ENCODE measurements at regions not wholly inside any gene's neighbourhood (a gene's known extent, or its start where the extent isn't known, plus 50 kb on each side); places are given as distances from the start of the nearest gene placed in this dataset.
"Not testable (repeated sequence)": the region's sequence is repeated elsewhere in the genome, so short reads cannot be mapped to it uniquely, and the experiment has no call there.

- no peak for DNase-seq
Observed at GRCh38 chr12:60568914-60569313, 973.1 kb downstream of the SLC16A7 start.

GRCh38 chr12:60577607-60578006 is 981.8 kb downstream of the SLC16A7 start:
- DNase-seq: no peak

- DNase-seq: not testable (repeated sequence)
Observed at GRCh38 chr12:60587664-60588063, 991.8 kb downstream of the SLC16A7 start.

- DNase-seq: no peak
Observed at GRCh38 chr12:60594035-60594711, 998.3 kb downstream of the SLC16A7 start.

DNA sequence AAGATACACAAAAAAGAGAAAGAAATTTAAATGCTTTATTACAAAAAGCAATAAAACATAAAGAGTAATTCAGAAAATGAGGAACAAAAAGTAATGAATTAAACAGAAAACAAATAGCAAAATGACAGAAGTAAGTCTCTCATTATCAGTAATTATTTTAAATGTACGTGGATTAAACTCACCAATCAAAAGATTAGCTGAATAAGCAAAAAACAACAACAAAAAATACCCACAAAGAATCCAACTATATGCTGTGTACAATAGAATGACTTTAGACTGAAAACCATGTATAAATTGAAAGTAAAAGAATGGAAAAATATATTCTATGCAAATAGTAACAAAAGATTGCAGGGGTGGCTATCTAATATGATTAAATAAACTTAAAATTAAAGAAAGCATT is 1006.8 kb downstream of the SLC16A7 start:
- no peak for DNase-seq

GRCh38 chr12:60603475-60603874 is 1007.6 kb downstream of the SLC16A7 start:
- not testable (repeated sequence) for DNase-seq

DNA sequence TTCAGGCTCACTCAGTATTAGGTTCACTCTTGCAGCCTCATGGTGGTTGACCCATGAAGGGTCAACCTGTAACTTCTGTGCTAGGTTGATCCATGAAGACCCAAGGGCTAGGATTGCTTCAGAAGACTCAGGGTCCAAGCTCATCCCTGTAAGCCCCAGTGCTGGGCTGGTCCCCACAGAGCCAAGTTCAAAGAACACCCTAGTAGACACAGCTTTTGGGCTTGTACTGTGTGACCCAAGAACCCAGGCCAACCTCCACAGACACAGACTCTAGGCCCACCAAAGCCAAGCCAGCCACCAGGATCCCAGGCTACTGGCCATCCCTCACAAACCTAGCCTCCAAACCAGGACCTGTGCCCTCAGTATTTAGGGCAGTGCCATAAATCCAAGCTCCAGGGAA is 1020.6 kb downstream of the SLC16A7 start:
- DNase-seq: no peak

DNA sequence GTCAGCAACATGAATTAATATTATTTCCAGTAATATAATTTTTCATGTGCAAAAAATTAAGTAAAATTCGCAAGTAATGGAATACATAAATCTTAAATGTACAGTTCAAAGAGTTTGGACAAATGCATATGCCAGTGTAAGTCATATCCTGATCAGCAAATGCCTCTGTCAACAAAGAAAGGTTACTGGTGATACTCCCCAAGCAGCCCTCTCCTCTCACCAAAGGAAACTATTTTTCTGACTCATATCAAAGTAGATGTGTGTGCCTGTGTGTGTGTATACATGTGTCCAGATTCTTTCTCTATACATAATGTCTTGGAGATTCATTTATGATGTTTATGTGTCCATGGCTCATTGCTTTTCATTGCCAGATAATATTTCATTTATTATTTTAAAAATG is 1035.0 kb downstream of the SLC16A7 start:
- DNase-seq: no peak

DNA sequence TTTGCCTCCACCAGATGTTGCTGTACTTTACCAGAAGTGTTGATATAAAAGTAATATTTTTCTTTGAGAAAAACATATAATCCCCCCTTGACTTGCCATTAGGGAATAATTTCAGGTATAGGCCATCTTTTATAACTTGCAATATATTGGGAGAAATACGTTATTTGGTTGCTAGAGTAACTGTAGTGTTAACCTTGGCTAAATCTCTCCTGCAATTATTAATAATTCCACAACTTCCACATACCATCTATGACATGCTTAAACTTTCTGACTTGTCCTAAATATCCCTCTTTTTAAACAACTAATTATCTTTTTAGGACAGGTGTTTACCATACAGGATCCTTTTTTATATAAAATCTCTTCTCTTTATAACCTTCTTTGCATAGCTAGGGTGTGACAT is 1048.2 kb downstream of the SLC16A7 start:
- DNase-seq: no peak

DNA sequence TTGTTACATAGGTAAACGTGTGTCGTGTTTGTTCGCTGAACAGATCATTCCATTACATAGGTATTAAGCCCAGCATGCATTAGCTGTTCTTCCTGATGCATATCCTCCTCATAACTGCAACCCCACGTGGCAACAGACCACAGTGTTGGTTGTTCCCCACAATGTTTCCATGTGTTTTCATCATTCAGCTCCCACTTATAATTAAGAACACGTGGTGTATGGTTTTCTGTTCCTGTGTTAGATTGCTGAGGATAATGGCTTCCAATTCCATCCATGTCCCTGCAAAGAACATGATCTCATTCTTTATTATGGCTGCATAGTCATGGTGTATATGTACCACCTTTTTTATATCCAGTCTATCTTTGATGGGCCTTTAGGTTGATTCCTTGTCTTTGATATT is 1071.1 kb downstream of the SLC16A7 start:
- DNase-seq: no peak

DNA sequence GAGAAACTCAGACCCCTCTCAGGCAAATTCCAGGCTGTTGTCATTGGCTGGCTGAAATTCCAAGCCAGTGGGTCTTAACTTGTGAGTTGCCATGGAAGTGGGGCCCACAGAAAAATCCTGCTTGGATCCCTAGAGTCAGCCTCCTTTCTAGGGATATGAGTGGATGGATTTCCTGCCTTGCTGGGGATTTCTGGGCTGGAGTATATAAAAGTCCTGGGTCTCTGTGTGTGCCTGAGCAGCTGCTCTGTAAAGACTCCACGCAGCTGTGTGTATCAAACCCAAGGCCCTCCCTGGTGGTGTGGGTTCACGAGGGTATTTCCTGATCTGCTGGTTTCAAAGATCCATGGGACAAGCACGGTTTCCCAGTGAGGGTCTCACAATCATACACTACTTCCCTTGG is 1077.1 kb downstream of the SLC16A7 start:
- DNase-seq: no peak

- no peak for DNase-seq
Observed at GRCh38 chr12:60684988-60685655, 1089.3 kb downstream of the SLC16A7 start.

GRCh38 chr12:60689137-60689536 is 1093.3 kb downstream of the SLC16A7 start:
- DNase-seq: no peak

GRCh38 chr12:60693019-60693626 is 1097.3 kb downstream of the SLC16A7 start:
- no peak for DNase-seq

GRCh38 chr12:60704171-60704914 is 1108.5 kb downstream of the SLC16A7 start:
- no peak for DNase-seq

GRCh38 chr12:60710246-60710645 is 1114.4 kb downstream of the SLC16A7 start:
- DNase-seq: no peak

GRCh38 chr12:60714141-60714900 is 1118.5 kb downstream of the SLC16A7 start:
- DNase-seq: no peak

DNA sequence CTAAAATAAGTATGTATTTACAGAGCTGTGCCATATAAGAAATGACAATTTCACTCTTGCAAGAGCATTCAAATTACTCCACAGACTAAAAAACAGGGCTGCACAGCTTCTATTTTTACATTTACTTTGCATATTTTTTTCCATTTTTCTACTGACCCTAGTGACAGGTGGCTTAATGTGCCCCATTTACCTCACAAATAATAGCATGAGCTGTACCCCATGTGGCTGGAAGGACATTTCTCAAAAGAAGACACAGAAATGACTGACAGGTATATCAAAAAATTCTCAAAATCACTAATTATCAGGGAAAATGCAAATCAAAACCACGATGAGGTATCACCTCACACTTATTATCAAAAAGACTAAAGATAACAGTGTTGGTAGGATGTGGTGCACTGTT is 1128.6 kb downstream of the SLC16A7 start:
- DNase-seq: no peak

- no peak for DNase-seq
Observed at GRCh38 chr12:60724984-60725383, 1129.2 kb downstream of the SLC16A7 start.

DNA sequence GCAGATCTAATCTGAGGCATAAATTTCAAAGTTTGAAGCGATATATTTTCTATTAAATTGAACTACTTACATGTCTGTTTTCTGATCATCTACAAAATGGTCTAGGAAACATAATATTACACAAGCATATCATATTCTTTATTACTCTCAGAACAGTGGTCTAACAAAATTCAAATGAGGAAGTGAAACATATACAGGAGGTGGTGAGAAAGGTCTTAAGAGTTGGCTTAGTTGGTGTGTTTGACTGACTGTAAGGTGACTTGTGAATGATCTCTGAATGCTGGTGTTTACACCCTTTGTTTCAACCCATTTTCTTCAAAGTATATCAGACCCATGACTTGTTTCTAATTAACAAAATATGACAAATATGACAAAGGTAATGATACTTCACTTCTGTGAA is 1156.8 kb downstream of the SLC16A7 start:
- no peak for DNase-seq

DNA sequence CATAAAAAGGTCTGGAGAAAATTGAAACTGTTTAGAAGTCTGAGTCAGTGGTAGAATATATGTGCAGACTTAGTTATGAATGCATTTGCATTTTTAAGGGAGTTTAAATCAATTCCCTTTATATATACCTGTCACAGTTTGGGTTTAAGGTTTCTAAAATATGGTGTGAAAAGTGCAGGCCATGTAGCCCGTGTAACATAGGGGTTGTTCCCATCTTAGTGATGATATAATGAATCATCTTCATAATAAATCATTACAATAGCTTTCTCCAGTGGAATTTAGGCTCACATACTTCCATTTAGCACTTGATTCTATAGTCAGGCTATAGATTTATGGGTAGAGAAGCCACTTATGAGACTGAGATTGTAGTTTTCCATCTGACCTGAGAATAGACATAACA is 1162.4 kb downstream of the SLC16A7 start:
- no peak for DNase-seq

DNA sequence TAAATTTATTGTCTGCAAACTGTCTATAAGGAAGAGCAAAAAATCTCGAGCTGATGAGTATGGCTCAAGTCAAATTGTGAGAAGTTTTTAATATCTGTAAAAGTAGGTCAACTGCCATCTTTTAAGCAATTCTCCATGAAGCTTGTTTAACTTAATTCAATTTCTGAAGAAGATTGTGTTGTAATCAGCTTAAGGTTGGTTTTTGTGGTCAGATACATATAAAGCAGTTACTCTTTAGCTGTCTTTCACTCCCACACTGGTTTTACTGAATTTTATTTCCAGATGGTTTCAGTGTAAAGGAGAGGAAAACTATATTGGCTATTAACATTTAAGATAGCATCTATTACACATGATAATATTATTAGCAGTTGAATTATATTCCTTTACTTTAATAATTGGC is 1165.1 kb downstream of the SLC16A7 start:
- DNase-seq: no peak

GRCh38 chr12:60801166-60801565 is 1205.3 kb downstream of the SLC16A7 start:
- DNase-seq: not testable (repeated sequence)
